ENCODE measurements at regions not wholly inside any gene's neighbourhood (a gene's known extent, or its start where the extent isn't known, plus 50 kb on each side); places are given as distances from the start of the nearest gene placed in this dataset.
A peak's percentile ranks its signal among the peaks of the same experiment; 100 is the strongest.

GRCh38 chr6:48057601-48058000 lies 53.4 kb downstream of the PTCHD4 start:
- no peak for DNase-seq (ENCODE audit: low spot score)

- no peak for DNase-seq (ENCODE audit: low spot score)
These were observed 62.4 kb downstream of the PTCHD4 start for GRCh38 chr6:48048451-48049146.

DNA sequence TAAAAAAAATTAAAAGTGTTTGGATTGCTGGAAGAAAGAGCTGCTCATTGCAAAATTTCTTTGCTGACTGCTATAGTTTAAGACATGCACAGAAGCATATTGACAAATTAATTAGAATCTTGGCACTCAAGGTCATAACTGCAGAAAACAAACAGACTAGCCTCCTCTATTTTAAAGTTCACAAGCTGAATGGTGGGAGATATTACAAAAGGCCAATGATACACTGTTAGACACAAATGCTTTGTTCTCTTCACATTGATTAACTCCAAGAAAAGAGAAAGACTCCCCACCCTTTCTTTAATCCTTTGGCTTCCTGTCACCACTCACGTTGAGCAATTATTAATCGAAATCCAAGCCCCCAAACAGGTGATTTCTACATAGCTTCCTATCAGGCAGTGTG lies 69.1 kb downstream of the PTCHD4 start:
- no peak for DNase-seq (ENCODE audit: low spot score)

DNA sequence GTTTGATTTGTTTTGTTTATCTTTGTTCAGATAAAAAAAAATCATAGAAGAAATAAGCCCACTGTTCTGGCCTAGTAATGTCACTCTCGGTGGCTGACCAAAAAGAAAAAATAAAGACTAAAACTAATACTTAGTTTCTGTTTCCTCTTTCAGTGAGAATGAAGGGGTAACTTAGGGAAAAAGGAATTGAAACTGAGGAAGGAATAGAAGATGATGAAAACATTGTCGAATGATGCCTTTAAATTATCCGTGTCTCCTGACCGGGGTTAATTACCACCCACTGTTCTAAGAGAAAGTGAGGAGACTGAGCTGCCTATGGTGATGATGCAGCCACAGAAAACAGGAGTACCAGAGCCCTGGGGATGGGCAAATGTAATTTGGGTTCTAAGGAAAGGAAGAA lies 73.1 kb downstream of the PTCHD4 start:
- DNase-seq (ENCODE audit: low spot score) = no peak

- no peak for DNase-seq (ENCODE audit: low spot score)
These were observed 74.7 kb downstream of the PTCHD4 start for GRCh38 chr6:48036316-48036715.

DNA sequence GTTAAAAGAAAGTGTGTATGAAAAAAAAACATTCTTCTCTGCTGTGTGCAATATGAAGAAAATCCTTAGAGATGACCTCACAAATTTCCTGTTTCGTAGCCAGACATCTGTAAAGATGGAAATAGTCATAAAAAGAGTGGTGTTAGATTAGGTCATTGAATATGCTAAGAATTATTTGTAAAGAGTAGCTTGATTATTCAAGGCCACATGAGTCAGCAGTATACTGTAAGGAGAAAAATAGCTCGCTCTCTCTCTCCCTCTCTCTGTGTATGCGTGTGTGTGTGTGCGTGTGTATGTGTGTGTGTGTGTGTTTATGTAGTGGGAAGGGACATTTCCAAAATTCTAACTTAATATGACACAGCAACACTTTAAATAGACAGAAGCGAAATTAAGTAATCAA lies 78.8 kb downstream of the PTCHD4 start:
- DNase-seq (ENCODE audit: low spot score) = peak; percentile 3

DNA sequence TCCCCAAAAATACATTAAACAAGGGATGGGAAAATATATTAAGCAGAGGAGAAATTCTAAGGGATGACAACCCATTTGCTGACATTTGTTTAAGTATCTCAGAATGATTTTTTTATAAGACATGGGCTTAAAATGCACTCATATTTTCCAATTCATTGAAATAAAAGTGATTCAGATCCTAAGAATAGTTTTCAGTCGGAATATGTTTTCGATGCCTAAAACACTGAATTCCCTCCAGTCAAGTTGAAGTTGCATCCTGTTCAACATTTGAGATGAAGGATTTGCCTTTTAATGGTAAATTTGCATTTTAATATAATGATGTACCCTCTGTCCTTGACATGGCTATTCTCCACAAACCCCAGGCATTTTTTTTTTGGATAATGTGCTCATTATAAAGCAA lies 79.3 kb downstream of the PTCHD4 start:
- no peak for DNase-seq (ENCODE audit: low spot score)

- no peak for DNase-seq (ENCODE audit: low spot score)
These were observed 83.1 kb downstream of the PTCHD4 start for GRCh38 chr6:48027704-48028435.

GRCh38 chr6:48024956-48025355 lies 86.0 kb downstream of the PTCHD4 start:
- no peak for DNase-seq (ENCODE audit: low spot score)

GRCh38 chr6:48021904-48022303 lies 89.1 kb downstream of the PTCHD4 start:
- DNase-seq (ENCODE audit: low spot score) = no peak

- no peak for DNase-seq (ENCODE audit: low spot score)
These were observed 94.8 kb downstream of the PTCHD4 start for GRCh38 chr6:48016020-48016755.

DNA sequence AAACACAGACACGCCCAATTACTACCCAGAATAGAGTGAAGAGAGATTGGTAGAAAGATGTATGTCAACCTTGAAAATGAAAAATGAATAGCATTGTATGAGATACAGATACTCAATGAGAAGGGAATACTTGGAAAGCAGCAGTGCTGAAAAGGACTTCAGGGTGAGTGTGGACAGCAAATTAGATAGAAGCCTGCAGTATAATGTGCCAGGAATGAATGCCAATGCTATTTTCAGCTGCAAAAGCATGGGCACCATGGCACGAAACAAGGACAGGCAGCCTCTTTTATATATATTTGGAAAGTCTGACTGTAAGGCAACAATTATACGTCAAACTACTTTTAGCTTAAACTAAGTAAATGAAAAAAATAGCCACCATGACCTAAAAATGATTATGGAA lies 118.2 kb downstream of the PTCHD4 start:
- DNase-seq (ENCODE audit: low spot score) = no peak

GRCh38 chr6:47983491-47983890 lies 127.5 kb downstream of the PTCHD4 start:
- DNase-seq (ENCODE audit: low spot score) = no peak

- DNase-seq (ENCODE audit: low spot score) = no peak
These were observed 133.7 kb downstream of the PTCHD4 start for GRCh38 chr6:47977314-47977713.

GRCh38 chr6:47974106-47974505 lies 136.9 kb downstream of the PTCHD4 start:
- no peak for DNase-seq (ENCODE audit: low spot score)

- no peak for DNase-seq (ENCODE audit: low spot score)
These were observed 140.2 kb downstream of the PTCHD4 start for GRCh38 chr6:47970826-47971225.

GRCh38 chr6:47967843-47968242 lies 143.2 kb downstream of the PTCHD4 start:
- DNase-seq (ENCODE audit: low spot score) = no peak

DNA sequence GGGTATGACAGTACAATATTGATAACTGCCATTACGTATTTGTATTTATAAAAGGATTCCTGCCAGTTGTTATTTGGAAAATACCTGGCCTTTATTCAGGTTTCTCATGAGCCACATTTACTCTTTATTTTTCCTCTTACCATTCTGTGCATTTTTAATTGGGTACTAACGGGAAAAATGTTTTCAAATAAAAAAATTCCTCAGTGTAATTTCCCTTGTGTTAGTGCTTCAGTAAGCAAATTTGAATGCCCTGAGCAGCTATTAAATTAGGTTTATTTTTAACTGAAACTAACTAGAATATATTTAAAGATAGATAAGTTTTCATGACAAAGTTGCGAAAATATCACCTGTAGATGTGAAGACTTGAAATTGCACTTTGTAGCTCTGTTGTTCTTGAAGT lies 146.0 kb downstream of the PTCHD4 start:
- DNase-seq (ENCODE audit: low spot score) = no peak

GRCh38 chr6:47952640-47953039 lies 158.4 kb downstream of the PTCHD4 start:
- DNase-seq (ENCODE audit: low spot score) = no peak

GRCh38 chr6:47944846-47945245 lies 163.0 kb downstream of the OPN5 start:
- no peak for DNase-seq (ENCODE audit: low spot score)

GRCh38 chr6:47938405-47938804 lies 156.6 kb downstream of the OPN5 start:
- DNase-seq (ENCODE audit: low spot score) = no peak

DNA sequence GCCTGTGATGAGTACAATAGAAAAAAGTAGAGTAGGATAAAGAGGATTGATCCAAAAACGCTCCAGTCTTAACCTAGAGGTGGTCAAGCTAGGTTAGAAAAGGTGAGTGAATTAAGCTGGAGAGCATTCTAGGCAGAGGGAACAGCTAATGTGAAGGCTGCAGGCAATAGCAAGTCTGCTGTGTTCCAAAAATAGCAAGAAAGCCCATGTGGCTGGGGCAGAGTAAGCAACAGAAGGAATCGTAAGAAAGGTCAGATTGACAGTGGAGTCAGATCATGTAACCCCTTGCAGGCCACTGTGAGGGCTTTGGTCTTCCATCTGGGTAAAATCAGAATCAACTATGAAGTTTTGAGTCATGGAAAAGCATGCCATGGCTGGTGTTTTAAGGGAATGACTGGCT lies 155.0 kb downstream of the OPN5 start:
- DNase-seq (ENCODE audit: low spot score) = no peak

DNA sequence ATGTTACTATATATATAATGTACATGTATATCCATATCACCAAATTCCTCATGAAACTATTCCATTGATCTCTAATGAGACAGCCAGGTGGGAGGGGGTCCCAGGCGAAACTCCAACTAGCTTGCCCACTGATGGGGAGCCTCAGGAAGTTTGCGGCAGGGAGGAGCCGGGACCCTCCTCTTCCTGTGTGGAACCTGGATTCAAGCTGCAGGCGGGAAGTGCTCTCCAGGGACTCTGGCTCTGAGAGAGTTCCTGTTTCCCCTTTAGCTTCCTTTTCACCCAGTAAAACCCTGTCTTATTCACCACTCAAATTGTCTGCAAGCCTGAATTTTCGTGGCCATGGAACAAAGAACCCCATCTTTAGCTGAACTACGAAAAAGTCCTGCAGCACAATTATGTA lies 152.2 kb downstream of the OPN5 start:
- no peak for DNase-seq (ENCODE audit: low spot score)

Measured in AG08395 (cell line).